ENCODE measurements at regions not wholly inside any gene's neighbourhood (a gene's known extent, or its start where the extent isn't known, plus 50 kb on each side); places are given as distances from the start of the nearest gene placed in this dataset.

GRCh38 chr13:67574320-67575233 lies 344.4 kb upstream of the PCDH9 start:
- TF ChIP-seq FOXP1 (CRISPR knock-in tag; IDR thresholded peaks at IDR 0.05), result no peak
- no peak for TF ChIP-seq ZBTB33 (CRISPR knock-in tag; IDR thresholded peaks at IDR 0.05)
- TF ChIP-seq ZNF282 (CRISPR knock-in tag; IDR thresholded peaks at IDR 0.05), result no peak
- TF ChIP-seq U2AF2 (optimal IDR thresholded peaks at IDR 0.05; ENCODE audit: low read depth, low read length), result no peak
- TF ChIP-seq CREB1 (IDR thresholded peaks at IDR 0.05), result no peak
- TF ChIP-seq CREB1 (CRISPR knock-in tag; IDR thresholded peaks at IDR 0.05), result no peak
- no peak for TF ChIP-seq ZNF280B (CRISPR knock-in tag; IDR thresholded peaks at IDR 0.05)
- no peak for TF ChIP-seq STAG1 (CRISPR knock-in tag; IDR thresholded peaks at IDR 0.05; ENCODE audit: borderline replicate concordance)
- no peak for TF ChIP-seq CTCF (IDR thresholded peaks at IDR 0.05 in 2 of 3, conservative IDR thresholded peaks at IDR 0.05 in 1 of 3; ENCODE audit: insufficient read depth in 2 of 3, low read depth in 1 of 3, low read length in 3 of 3)

Data from K562 (cell line).